Osteoblast (primary cell): ENCODE measurements at regions not wholly inside any gene's neighbourhood (a gene's known extent, or its start where the extent isn't known, plus 50 kb on each side); places are given as distances from the start of the nearest gene placed in this dataset.
A peak's percentile ranks its signal among the peaks of the same experiment; 100 is the strongest.

Experiments used
- DNase-seq: peaks from one replicate; pipeline ENCODE4 v3.0.0; 2011; ENCODE audit warnings: low spot score, mixed read lengths; ENCODE audit not compliant: insufficient read length; ENCODE audit errors: missing footprints
- H2AFZ ChIP-seq: 2 replicates; pipeline ENCODE4 v1.6.0; 2011; ENCODE audit warnings: mild to moderate bottlenecking, low read length
- H3K27ac ChIP-seq: 2 replicates; pipeline ENCODE4 v1.5.1; 2011; ENCODE audit warnings: mild to moderate bottlenecking, low read depth, low read length, moderate library complexity
- H3K27me3 ChIP-seq: 2 replicates; pipeline ENCODE4 v1.6.0; 2012; ENCODE audit warnings: mild to moderate bottlenecking, control low read depth, inconsistent platforms, low read length, moderate library complexity; ENCODE audit not compliant: insufficient read depth
- H3K36me3 ChIP-seq: 2 replicates; pipeline ENCODE4 v1.5.1; 2011; ENCODE audit warnings: mild to moderate bottlenecking, low read length, control low read depth, moderate library complexity; ENCODE audit not compliant: insufficient read depth
- H3K4me1 ChIP-seq: 2 replicates; pipeline ENCODE4 v1.5.1; 2011; ENCODE audit warnings: mild to moderate bottlenecking, low read length, control low read depth, moderate library complexity; ENCODE audit not compliant: insufficient read depth
- H3K4me2 ChIP-seq: 2 replicates; pipeline ENCODE4 v1.6.0; 2011; ENCODE audit warnings: mild to moderate bottlenecking, low read length; ENCODE audit not compliant: insufficient read depth
- H3K4me3 ChIP-seq: fragments of 200-600 bp; sonication (generic); 3 replicates; pipeline ENCODE4 v1.5.1; 2012; ENCODE audit warnings: mild to moderate bottlenecking, low read length, inconsistent platforms; ENCODE audit not compliant: insufficient read depth
- H3K79me2 ChIP-seq: 2 replicates; pipeline ENCODE4 v1.6.0; 2012; ENCODE audit warnings: mild to moderate bottlenecking, low read length, control low read depth, inconsistent platforms; ENCODE audit not compliant: insufficient read depth
- H3K9me3 ChIP-seq: 2 replicates; pipeline ENCODE4 v1.5.1; 2011; ENCODE audit warnings: low read depth, low read length, control low read depth
- H4K20me1 ChIP-seq: 2 replicates; pipeline ENCODE4 v1.6.0; 2012; ENCODE audit warnings: mild to moderate bottlenecking, low read length, control low read depth; ENCODE audit not compliant: insufficient read depth
- CTCF ChIP-seq: IDR thresholded peaks from 2 replicates; pipeline ENCODE4 v1.5.1; 2011; ENCODE audit warnings: mild to moderate bottlenecking, low read depth, low read length, moderate library complexity; ENCODE audit errors: extremely low read depth

- Histone ChIP-seq H3K79me2 (no peaks in the 10 kb centered on the region), H3K36me3 (no peaks in the 10 kb centered on the region), H3K9me3 (no peaks in the 10 kb centered on the region), H3K4me2 (peak overlapping the region; percentile 57), H3K4me1 (no peaks in the 10 kb centered on the region), H3K4me3 (peak overlapping the region; percentile 19), H2AFZ (peak overlapping the region; percentile 57), H4K20me1 (no peaks in the 10 kb centered on the region), H3K27me3 (no peaks in the 10 kb centered on the region), H3K27ac (no peak overlapping the region)
- DNase-seq: peak; percentile 76
- TF ChIP-seq CTCF: no peak
Measured at GRCh38 chrX:22686138-22686541, 313.6 kb upstream of the DDX53 start.

- Histone ChIP-seq H4K20me1 (no peaks in the 10 kb centered on the region), H3K4me2 (no peak overlapping the region), H3K4me3 (no peak overlapping the region), H3K9me3 (no peaks in the 10 kb centered on the region), H3K4me1 (no peaks in the 10 kb centered on the region), H3K27me3 (no peaks in the 10 kb centered on the region), H3K79me2 (no peaks in the 10 kb centered on the region), H3K36me3 (no peaks in the 10 kb centered on the region), H3K27ac (no peak overlapping the region), H2AFZ (no peak overlapping the region)
- no peak for DNase-seq
- TF ChIP-seq CTCF: no peak
Measured at GRCh38 chrX:22689290-22689689, 310.5 kb upstream of the DDX53 start.

- no peak for TF ChIP-seq CTCF
- Histone ChIP-seq H3K4me2 (no peak overlapping the region), H3K27me3 (no peaks in the 10 kb centered on the region), H4K20me1 (no peaks in the 10 kb centered on the region), H3K36me3 (no peaks in the 10 kb centered on the region), H3K27ac (no peak overlapping the region), H3K4me3 (no peak overlapping the region), H3K9me3 (no peaks in the 10 kb centered on the region), H3K4me1 (no peaks in the 10 kb centered on the region), H3K79me2 (no peaks in the 10 kb centered on the region), H2AFZ (no peak overlapping the region)
- DNase-seq: peak; percentile 44
Measured at GRCh38 chrX:22690116-22690515, 309.6 kb upstream of the DDX53 start.

- no peaks in the 10 kb centered on the region for H4K20me1 ChIP-seq
- no peaks in the 10 kb centered on the region for H3K27me3 ChIP-seq
- no peaks in the 10 kb centered on the region for H3K79me2 ChIP-seq
- H3K4me2 ChIP-seq: no peak overlapping the region
- H3K4me3 ChIP-seq: no peak overlapping the region
- H3K4me1 ChIP-seq: no peaks in the 10 kb centered on the region
- no peak for DNase-seq
- no peaks in the 10 kb centered on the region for H3K36me3 ChIP-seq
- no peak for TF ChIP-seq CTCF
- no peaks in the 10 kb centered on the region for H3K9me3 ChIP-seq
- H3K27ac ChIP-seq: no peak overlapping the region
- H2AFZ ChIP-seq: no peak overlapping the region
Measured at GRCh38 chrX:22691966-22692565, 307.7 kb upstream of the DDX53 start.
